GM18499 (cell line): ENCODE measurements at regions not wholly inside any gene's neighbourhood (a gene's known extent, or its start where the extent isn't known, plus 50 kb on each side); places are given as distances from the start of the nearest gene placed in this dataset.
"Not testable (repeated sequence)": the region's sequence is repeated elsewhere in the genome, so short reads cannot be mapped to it uniquely, and the experiment has no call there.

Experiments
- ATAC-seq: cut with Tn5 transposase; IDR thresholded peaks from one replicate; pipeline ENCODE4 v1.9.1; 2021; ENCODE audit warnings: moderate number of reproducible peaks; ENCODE audit not compliant: insufficient read depth, unreplicated experiment

- ATAC-seq, result no peak
Observed at GRCh38 chr2:7611750-7612149, 694.5 kb downstream of the RNF144A start.

GRCh38 chr2:7612969-7613368 is 695.8 kb downstream of the RNF144A start:
- ATAC-seq, result no peak

GRCh38 chr2:7613831-7614230 is 696.6 kb downstream of the RNF144A start:
- no peak for ATAC-seq

- ATAC-seq, result no peak
Observed at GRCh38 chr2:7618031-7618430, 700.8 kb downstream of the RNF144A start.

- no peak for ATAC-seq
Observed at GRCh38 chr2:7619203-7619970, 702.2 kb downstream of the RNF144A start.

GRCh38 chr2:7620255-7620654 is 703.0 kb downstream of the RNF144A start:
- no peak for ATAC-seq

- ATAC-seq, result no peak
Observed at GRCh38 chr2:7621018-7621814, 704.0 kb downstream of the RNF144A start.

GRCh38 chr2:7625392-7626138 is 708.4 kb downstream of the RNF144A start:
- no peak for ATAC-seq

GRCh38 chr2:7626139-7626537 is 708.9 kb downstream of the RNF144A start:
- no peak for ATAC-seq

- ATAC-seq, result no peak
Observed at GRCh38 chr2:7627583-7627982, 710.4 kb downstream of the RNF144A start.

GRCh38 chr2:7632420-7632819 is 715.2 kb downstream of the RNF144A start:
- no peak for ATAC-seq

GRCh38 chr2:7633566-7634153 is 716.4 kb downstream of the RNF144A start:
- no peak for ATAC-seq

- no peak for ATAC-seq
Observed at GRCh38 chr2:7634409-7634808, 717.2 kb downstream of the RNF144A start.

GRCh38 chr2:7639476-7639875 is 722.3 kb downstream of the RNF144A start:
- ATAC-seq, result no peak

GRCh38 chr2:7641272-7641671 is 724.1 kb downstream of the RNF144A start:
- ATAC-seq, result not testable (repeated sequence)

GRCh38 chr2:7646024-7646423 is 728.8 kb downstream of the RNF144A start:
- ATAC-seq, result no peak

- no peak for ATAC-seq
Observed at GRCh38 chr2:7646661-7647060, 729.4 kb downstream of the RNF144A start.

- no peak for ATAC-seq
Observed at GRCh38 chr2:7648221-7648795, 731.1 kb downstream of the RNF144A start.

- no peak for ATAC-seq
Observed at GRCh38 chr2:7649461-7650228, 732.4 kb downstream of the RNF144A start.
